ENCODE measurements at regions not wholly inside any gene's neighbourhood (a gene's known extent, or its start where the extent isn't known, plus 50 kb on each side); places are given as distances from the start of the nearest gene placed in this dataset.

GRCh38 chr18:25705650-25706049, 353.7 kb upstream of the ZNF521 start:
- no peak for FAIRE-seq
- intact Hi-C loops (cut with micrococcal nuclease) = no loop called here
- Histone ChIP-seq H3K4me2 (ENCODE audit: insufficient read depth, low read length) (no peak overlapping the region), H3K36me3 (ENCODE audit: control insufficient read depth in 2 of 2, extremely low read depth in 1 of 2, insufficient read depth in 2 of 2, low read length in 2 of 2) (no peaks in the 10 kb centered on the region), H3K9ac (replicated peaks; ENCODE audit: extremely low read depth, insufficient read depth, low read length) (no peak overlapping the region), H3K9me3 (replicated peaks; ENCODE audit: control insufficient read depth, insufficient read depth, low read length) (no peaks in the 10 kb centered on the region), H3K79me2 (ENCODE audit: control insufficient read depth, insufficient read depth, low read length) (no peaks in the 10 kb centered on the region), H3K4me1 (ENCODE audit: control insufficient read depth, extremely low read depth, insufficient read depth, low read length) (no peaks in the 10 kb centered on the region), H3K9me1 (replicated peaks; ENCODE audit: control insufficient read depth, extremely low read depth, insufficient read depth, low read length) (no peaks in the 10 kb centered on the region), H3K27me3 (ENCODE audit: control insufficient read depth in 2 of 2, insufficient read depth in 2 of 2, low read length in 2 of 2) (peaks cover 3 to 33% of the 10 kb centered on the region in 2 experiments), H3K27ac (ENCODE audit: insufficient read depth, low read depth, low read length) (no peak overlapping the region), H2AFZ (ENCODE audit: low read depth, low read length) (no peak overlapping the region), H4K20me1 (replicated peaks; ENCODE audit: control insufficient read depth, extremely low read depth, insufficient read depth, low read length) (no peaks in the 10 kb centered on the region), H3K4me3 (replicated peaks in 1 of 3; ENCODE audit: insufficient read depth in 1 of 3, low read depth in 1 of 3, low read length in 3 of 3) (no peak overlapping the region)
- no peak for DNase-seq (ENCODE audit: low read depth, low spot score)
- POLR2A ChIA-PET = no interaction called here
- CTCF ChIA-PET = no interaction called here
- TF ChIP-seq POLR2AphosphoS5 (IDR thresholded peaks at IDR 0.05; ENCODE audit: insufficient read depth, low read depth, low read length) (no peak), POLR2A (IDR thresholded peaks at IDR 0.05; ENCODE audit: low read depth, low read length) (no peak), GATA2 (IDR thresholded peaks at IDR 0.05; ENCODE audit: insufficient read depth, insufficient read length, low read depth, low read length) (no peak), EZH2 (IDR thresholded peaks at IDR 0.05; ENCODE audit: borderline replicate concordance, low read depth, low read length, severe bottlenecking) (no peak), CTCF (IDR thresholded peaks at IDR 0.05; ENCODE audit: extremely low read depth in 1 of 2, insufficient read depth in 1 of 2, low read depth in 1 of 2, low read length in 2 of 2) (no peak), MYC (IDR thresholded peaks at IDR 0.05; ENCODE audit: low read depth, low read length) (no peak), FOS (IDR thresholded peaks at IDR 0.05; ENCODE audit: borderline replicate concordance, insufficient read depth, low read length) (no peak)
- no TSS peak for BruUV-seq (replicated peaks)
- dilution Hi-C loops (cut with MboI; ENCODE audit: extremely low pct_ligation_motif_present, low sequenced_read_pairs) = no loop called here

GRCh38 chr18:25704494-25704893, 352.5 kb upstream of the ZNF521 start:
- intact Hi-C loops (cut with micrococcal nuclease) (no loop called here), dilution Hi-C loops (cut with MboI; ENCODE audit: extremely low pct_ligation_motif_present, low sequenced_read_pairs) (no loop called here)
- CTCF ChIA-PET = no interaction called here
- H3K9me3 ChIP-seq (replicated peaks; ENCODE audit: control insufficient read depth, insufficient read depth, low read length) = no peaks in the 10 kb centered on the region
- BruUV-seq (replicated peaks) = no TSS peak
- no peak overlapping the region for H3K4me2 ChIP-seq (ENCODE audit: insufficient read depth, low read length)
- H3K27ac ChIP-seq (ENCODE audit: insufficient read depth, low read depth, low read length) = no peak overlapping the region
- H3K4me1 ChIP-seq (ENCODE audit: control insufficient read depth, extremely low read depth, insufficient read depth, low read length) = no peaks in the 10 kb centered on the region
- no peak overlapping the region for H3K9ac ChIP-seq (replicated peaks; ENCODE audit: extremely low read depth, insufficient read depth, low read length)
- no peak overlapping the region for H2AFZ ChIP-seq (ENCODE audit: low read depth, low read length)
- POLR2A ChIA-PET = no interaction called here
- FAIRE-seq = no peak
- no peak for TF ChIP-seq CTCF (IDR thresholded peaks at IDR 0.05; ENCODE audit: extremely low read depth in 1 of 2, insufficient read depth in 1 of 2, low read depth in 1 of 2, low read length in 2 of 2)
- TF ChIP-seq POLR2A (IDR thresholded peaks at IDR 0.05; ENCODE audit: low read depth, low read length) = no peak
- TF ChIP-seq EZH2 (IDR thresholded peaks at IDR 0.05; ENCODE audit: borderline replicate concordance, low read depth, low read length, severe bottlenecking) = no peak
- TF ChIP-seq GATA2 (IDR thresholded peaks at IDR 0.05; ENCODE audit: insufficient read depth, insufficient read length, low read depth, low read length) = no peak
- no peak for TF ChIP-seq POLR2AphosphoS5 (IDR thresholded peaks at IDR 0.05; ENCODE audit: insufficient read depth, low read depth, low read length)
- no peak for TF ChIP-seq MAX (IDR thresholded peaks at IDR 0.05; ENCODE audit: insufficient read depth, insufficient read length)
- TF ChIP-seq JUN (IDR thresholded peaks at IDR 0.05; ENCODE audit: borderline replicate concordance, insufficient read depth, insufficient read length, low read depth) = no peak
- TF ChIP-seq FOS (IDR thresholded peaks at IDR 0.05; ENCODE audit: borderline replicate concordance, insufficient read depth, low read length) = no peak
- TF ChIP-seq MYC (IDR thresholded peaks at IDR 0.05; ENCODE audit: low read depth, low read length) = no peak
- H3K4me3 ChIP-seq (replicated peaks in 1 of 3; ENCODE audit: insufficient read depth in 1 of 3, low read depth in 1 of 3, low read length in 3 of 3) = no peak overlapping the region
- no peaks in the 10 kb centered on the region for H3K9me1 ChIP-seq (replicated peaks; ENCODE audit: control insufficient read depth, extremely low read depth, insufficient read depth, low read length)
- H3K36me3 ChIP-seq (ENCODE audit: control insufficient read depth in 2 of 2, extremely low read depth in 1 of 2, insufficient read depth in 2 of 2, low read length in 2 of 2) = no peaks in the 10 kb centered on the region
- H3K27me3 ChIP-seq (ENCODE audit: control insufficient read depth in 2 of 2, insufficient read depth in 2 of 2, low read length in 2 of 2) = peaks cover 0 to 27% of the 10 kb centered on the region in 2 experiments
- no peaks in the 10 kb centered on the region for H3K79me2 ChIP-seq (ENCODE audit: control insufficient read depth, insufficient read depth, low read length)
- H4K20me1 ChIP-seq (replicated peaks; ENCODE audit: control insufficient read depth, extremely low read depth, insufficient read depth, low read length) = no peaks in the 10 kb centered on the region
- no peak for DNase-seq (ENCODE audit: low read depth, low spot score)
